C4-2B (cell line): ENCODE measurements at regions not wholly inside any gene's neighbourhood (a gene's known extent, or its start where the extent isn't known, plus 50 kb on each side); places are given as distances from the start of the nearest gene placed in this dataset.

Experiments used
- H3K27ac ChIP-seq: fragments of 450-650 bp; 2 replicates; pipeline ENCODE4 v1.5.1; 2017
- ZFX ChIP-seq: fragments of 450-650 bp; IDR thresholded peaks from 2 replicates; pipeline ENCODE4 v1.6.1; 2017
- TF ChIP-seq, protein P1 (sequence below): fragments of 450-650 bp; conservative IDR thresholded peaks from 2 replicates; pipeline ENCODE4 v1.5.1; 2017; ENCODE audit warnings: mild to moderate bottlenecking

GRCh38 chr3:99131876-99132275 lies 230.4 kb upstream of the DCBLD2 start:
- TF ChIP-seq, protein P1, sequence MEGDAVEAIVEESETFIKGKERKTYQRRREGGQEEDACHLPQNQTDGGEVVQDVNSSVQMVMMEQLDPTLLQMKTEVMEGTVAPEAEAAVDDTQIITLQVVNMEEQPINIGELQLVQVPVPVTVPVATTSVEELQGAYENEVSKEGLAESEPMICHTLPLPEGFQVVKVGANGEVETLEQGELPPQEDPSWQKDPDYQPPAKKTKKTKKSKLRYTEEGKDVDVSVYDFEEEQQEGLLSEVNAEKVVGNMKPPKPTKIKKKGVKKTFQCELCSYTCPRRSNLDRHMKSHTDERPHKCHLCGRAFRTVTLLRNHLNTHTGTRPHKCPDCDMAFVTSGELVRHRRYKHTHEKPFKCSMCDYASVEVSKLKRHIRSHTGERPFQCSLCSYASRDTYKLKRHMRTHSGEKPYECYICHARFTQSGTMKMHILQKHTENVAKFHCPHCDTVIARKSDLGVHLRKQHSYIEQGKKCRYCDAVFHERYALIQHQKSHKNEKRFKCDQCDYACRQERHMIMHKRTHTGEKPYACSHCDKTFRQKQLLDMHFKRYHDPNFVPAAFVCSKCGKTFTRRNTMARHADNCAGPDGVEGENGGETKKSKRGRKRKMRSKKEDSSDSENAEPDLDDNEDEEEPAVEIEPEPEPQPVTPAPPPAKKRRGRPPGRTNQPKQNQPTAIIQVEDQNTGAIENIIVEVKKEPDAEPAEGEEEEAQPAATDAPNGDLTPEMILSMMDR: no peak
- no peak for TF ChIP-seq ZFX
- no peak overlapping the region for H3K27ac ChIP-seq

DNA sequence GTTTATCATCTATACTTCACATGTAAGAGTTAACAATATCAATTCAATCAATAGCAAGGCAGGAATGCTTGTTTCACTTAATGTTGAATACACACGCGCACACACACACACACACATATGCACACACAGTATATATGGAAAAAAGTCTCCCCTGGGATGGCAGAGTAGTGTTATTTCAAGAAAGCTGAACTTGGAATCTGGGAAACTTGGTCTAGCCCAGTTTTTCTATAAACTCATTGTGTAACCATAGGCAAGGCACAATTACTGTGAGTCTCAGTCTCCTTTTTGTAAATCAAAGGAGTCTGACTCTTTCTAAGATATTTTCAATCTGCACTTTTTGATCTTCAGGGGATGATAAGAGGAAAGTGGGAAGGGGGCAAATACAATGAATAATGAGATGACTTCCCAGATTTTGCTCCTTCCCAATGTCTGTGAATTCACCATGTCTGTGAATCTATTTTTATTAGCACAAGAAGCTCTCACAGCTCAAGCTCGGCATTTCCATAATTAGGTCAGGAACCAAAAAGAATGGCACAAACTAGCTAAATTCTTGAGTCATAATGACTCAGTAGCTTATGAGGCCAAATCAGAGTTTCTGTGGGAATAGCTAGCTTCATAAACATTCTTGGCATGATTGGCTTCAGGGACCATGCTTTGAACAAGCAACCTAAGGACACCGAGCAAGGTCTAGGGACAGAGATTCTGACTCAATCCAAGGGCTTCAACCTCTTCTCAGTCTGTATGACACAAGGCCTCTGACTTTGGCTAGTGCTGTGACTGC lies 227.4 kb upstream of the DCBLD2 start:
- H3K27ac ChIP-seq: no peak overlapping the region
- TF ChIP-seq ZFX: no peak
- TF ChIP-seq, protein P1: no peak

DNA sequence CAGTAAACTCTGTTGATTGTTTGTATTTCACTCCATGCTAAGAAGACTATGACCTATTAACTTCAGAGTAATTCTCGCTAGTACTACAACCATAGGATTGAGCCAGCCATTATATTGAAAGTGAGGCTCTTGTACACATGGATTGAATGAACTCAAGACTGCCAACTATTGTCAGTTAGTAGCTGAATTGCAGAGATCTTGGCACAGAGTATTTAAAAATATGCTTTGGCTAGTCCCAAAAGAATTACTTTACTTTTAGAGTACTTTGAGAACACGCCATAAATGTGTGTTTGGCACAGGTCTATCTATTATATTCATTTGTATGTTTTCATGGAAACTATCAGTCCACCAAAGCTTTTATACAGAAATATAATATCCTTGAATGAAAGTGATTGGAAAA lies 226.7 kb upstream of the DCBLD2 start:
- no peak overlapping the region for H3K27ac ChIP-seq
- TF ChIP-seq ZFX: no peak
- TF ChIP-seq, protein P1: no peak

- no peak overlapping the region for H3K27ac ChIP-seq
- no peak for TF ChIP-seq ZFX
- TF ChIP-seq, protein P1: no peak
These were observed 224.8 kb upstream of the DCBLD2 start for GRCh38 chr3:99126316-99126715.

DNA sequence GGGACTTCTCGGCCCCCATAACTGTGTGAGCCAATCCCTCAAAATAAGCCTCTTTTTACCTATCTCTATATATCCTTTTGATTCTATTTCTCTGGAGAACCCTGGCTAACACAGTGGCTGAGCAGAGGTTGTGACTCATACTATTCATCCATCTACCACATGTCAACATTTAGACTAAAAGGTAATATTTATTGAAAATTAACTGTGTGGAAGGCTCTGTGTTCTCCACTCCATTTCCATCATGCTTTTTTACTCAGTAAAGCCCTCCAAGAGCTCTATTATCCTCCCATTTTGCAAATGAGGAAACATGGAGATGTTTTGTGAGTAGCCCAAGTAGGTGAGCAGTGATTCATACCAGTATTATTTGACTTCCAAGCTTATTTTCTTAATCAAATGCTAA lies 217.9 kb upstream of the DCBLD2 start:
- no peak overlapping the region for H3K27ac ChIP-seq
- no peak for TF ChIP-seq ZFX
- TF ChIP-seq, protein P1: no peak

DNA sequence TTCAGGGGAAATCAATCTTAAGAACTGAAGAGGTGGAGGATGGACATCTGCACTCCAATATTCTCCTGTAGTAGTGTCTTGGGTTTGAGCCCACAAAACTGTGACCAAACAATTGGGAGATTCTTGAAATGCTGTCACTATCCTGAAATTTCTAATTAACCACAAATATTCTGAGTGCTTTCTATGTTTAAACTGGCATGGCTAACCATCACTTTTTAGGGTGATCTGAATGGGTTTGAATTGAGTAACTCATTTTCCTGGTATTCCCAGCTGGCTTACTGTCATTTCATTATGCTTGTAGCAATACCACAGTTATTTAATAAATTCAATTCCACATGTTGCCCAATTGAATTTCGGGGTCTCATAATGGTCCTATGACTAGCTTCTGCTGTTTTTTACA lies 216.9 kb upstream of the DCBLD2 start:
- TF ChIP-seq, protein P1: no peak
- TF ChIP-seq ZFX: no peak
- H3K27ac ChIP-seq: no peak overlapping the region

DNA sequence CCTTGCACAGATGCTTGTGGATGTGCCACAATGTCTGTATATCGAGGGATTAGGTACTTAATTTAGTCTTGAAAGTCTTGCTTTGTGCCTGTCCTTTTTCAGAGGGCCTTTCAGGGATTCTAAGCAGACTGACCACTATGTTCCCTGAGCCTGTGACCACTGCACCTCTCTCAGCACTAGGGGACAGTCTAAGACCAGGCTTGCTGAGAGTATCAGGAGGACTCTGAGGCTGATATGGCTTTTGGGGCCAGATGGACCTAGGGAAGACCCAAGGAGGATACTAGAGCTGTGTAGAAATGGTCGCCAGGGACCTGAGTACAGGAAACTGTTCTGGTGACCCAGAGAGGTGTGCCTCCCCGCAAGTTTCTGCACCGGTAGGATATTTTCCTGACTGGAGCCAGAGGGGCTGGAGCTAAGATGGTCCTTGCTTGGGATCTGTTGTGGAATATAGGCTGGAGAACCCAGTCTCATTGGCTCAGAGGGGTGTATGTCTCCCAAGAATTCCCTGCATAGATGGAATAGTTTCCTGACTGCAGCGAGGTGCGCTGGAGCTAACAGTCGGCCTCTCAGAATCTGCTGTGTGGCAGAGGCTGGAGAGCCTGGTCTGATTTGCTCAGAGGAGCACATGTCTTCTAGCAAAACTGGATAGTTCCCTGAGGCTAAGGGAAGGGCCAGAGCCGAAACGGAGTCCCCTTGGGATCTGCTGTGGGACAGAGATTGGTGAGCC lies 213.2 kb upstream of the DCBLD2 start:
- H3K27ac ChIP-seq: no peak overlapping the region
- TF ChIP-seq, protein P1: peak; percentile 50
- no peak for TF ChIP-seq ZFX
